T-helper 2 cell treated with Interferon-gamma antibody and Interleukin-4, amounts not matched to agents 100 ng/mL and 5 ng/mL, for 36 hours (primary cell): ENCODE measurements at regions not wholly inside any gene's neighbourhood (a gene's known extent, or its start where the extent isn't known, plus 50 kb on each side); places are given as distances from the start of the nearest gene placed in this dataset.

Source experiments
- intact Hi-C: fragments of 100-400 bp; cut with micrococcal nuclease; formaldehyde crosslinking; loops from one replicate; pipeline ENCODE4 v1.15.1; 2023

- intact Hi-C loops: no loop called here
Measured at GRCh38 chr17:77849239-77849638, 109.3 kb upstream of the TNRC6C start.

DNA sequence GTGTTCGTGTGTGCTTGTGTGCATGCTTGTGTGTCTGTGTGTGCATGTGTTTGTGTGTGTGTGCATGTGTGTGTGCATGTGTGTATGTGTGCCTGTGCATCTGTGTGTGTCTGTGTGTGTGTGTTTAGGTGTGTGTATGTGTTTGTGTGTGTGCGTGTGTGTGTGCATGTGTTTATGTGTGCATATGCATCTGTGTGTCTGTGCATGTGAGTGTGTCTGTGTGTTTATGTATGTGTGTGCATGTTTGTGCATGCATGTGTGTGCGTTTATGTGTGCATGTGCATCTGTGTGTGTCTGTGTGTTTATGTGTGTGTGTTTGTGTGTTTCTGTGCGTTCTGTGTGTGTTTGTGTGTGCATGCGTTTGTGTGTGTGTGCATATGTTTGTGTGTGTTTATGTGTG lies 106.6 kb upstream of the TNRC6C start:
- intact Hi-C loops: no loop called here

- intact Hi-C loops: no loop called here
Measured at GRCh38 chr17:77852731-77853130, 105.8 kb upstream of the TNRC6C start.

GRCh38 chr17:77853191-77853977 lies 105.1 kb upstream of the TNRC6C start:
- intact Hi-C loops: no loop called here

- intact Hi-C loops: no loop called here
Measured at GRCh38 chr17:77854083-77854758, 104.3 kb upstream of the TNRC6C start.

- intact Hi-C loops: no loop called here
Measured at GRCh38 chr17:77854759-77855745, 103.5 kb upstream of the TNRC6C start.

DNA sequence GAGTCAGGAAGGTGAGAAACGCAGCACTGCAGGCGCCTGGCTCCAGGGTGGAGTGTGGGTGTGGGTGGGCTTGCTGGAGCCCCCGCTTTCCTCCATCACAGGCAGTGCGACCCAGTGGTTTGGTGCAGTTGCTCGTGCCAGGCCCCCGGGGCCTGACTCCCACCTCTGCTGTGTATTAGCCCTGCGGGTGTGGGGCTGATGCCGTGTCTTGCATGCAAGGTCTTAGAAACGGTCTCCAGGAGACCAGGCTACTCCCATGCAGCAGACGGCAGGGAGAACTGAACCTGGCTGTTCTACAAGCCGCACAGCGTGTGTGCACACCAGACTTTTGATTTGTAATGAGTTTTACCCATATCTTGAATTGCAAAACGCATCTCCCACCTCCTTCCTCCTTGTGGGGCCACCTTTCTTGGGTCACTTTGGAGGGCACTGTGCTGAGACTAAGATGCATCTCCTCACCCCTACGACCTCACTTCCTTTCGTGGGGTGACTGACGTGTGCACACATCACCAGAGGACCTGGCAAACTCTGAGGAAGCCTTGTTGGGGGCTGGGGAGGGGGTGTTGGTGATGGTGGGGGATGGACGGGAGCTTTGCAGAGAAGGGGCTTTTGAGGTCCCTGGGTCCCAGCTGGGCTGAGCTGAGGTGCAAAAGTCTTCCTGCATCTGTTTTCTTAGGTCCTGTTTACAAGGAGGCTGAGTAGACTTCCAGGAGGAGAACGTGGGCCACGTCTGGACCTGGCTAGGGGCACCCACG lies 101.8 kb upstream of the TNRC6C start:
- intact Hi-C loops: no loop called here

- intact Hi-C loops: no loop called here
Measured at GRCh38 chr17:77857306-77857555, 101.3 kb upstream of the TNRC6C start.

DNA sequence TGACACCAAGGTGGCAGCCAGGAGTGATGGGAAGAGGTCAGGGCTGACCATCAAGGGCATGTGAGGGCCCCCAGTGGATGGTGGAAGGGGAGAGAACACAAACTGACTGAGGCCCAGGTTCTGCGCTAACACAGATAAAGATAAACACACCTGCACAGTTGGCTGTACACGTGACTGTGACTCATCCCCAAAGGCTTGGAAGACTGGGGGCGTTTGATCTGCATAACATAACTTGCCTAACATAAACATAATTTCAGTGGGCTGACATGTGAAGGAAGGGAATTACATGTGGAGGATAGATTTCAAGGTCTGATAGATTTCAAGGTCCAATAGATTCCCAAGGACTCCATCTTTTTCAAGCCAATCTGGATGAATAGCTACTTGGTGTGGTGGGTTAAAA lies 100.9 kb upstream of the TNRC6C start:
- intact Hi-C loops: no loop called here

- intact Hi-C loops: no loop called here
Measured at GRCh38 chr17:77858291-77859034, 100.0 kb upstream of the TNRC6C start.

DNA sequence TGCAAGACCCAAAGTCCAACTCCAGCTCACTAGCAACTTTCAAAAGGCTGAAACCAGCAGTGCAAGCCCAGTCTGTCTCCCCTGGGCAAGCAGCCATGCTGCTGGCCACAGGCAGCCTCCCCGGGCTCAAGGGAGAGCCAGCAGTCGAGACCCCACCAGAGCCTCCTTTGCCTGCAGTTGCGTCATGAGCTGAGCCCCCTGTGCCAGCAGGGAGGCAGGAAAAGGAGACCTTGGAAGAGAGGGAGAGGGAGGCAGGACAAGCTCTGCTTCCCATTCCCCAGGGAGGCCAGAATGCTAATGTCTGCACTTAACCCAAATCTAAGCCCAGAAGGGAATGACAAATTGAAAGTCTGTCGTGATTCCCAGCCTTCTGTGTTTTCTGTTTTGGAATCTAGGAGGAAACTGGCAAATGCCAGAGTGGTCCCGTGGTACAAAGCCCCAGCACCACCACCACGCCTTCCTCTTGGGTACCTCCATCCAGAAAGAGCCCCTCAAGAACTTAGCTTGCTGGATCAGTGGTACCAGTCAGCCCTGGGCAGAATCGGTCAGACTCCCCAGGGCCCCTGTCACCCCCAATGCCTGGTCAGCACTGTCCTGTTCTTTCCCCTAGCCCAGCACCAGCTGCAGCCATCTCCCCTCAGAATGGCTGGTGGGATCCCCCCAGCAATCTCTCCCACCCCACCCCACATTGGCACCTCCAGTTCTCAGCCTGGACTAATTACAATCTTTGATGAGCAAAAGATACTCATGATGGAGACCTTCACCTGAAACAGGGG lies 99.3 kb upstream of the TNRC6C start:
- intact Hi-C loops: no loop called here

GRCh38 chr17:77861133-77861695 lies 97.3 kb upstream of the TNRC6C start:
- intact Hi-C loops: no loop called here

- intact Hi-C loops: no loop called here
Measured at GRCh38 chr17:77861981-77862645, 96.4 kb upstream of the TNRC6C start.

GRCh38 chr17:77862890-77863813 lies 95.4 kb upstream of the TNRC6C start:
- intact Hi-C loops: no loop called here

GRCh38 chr17:77863814-77864161 lies 94.7 kb upstream of the TNRC6C start:
- intact Hi-C loops: no loop called here

DNA sequence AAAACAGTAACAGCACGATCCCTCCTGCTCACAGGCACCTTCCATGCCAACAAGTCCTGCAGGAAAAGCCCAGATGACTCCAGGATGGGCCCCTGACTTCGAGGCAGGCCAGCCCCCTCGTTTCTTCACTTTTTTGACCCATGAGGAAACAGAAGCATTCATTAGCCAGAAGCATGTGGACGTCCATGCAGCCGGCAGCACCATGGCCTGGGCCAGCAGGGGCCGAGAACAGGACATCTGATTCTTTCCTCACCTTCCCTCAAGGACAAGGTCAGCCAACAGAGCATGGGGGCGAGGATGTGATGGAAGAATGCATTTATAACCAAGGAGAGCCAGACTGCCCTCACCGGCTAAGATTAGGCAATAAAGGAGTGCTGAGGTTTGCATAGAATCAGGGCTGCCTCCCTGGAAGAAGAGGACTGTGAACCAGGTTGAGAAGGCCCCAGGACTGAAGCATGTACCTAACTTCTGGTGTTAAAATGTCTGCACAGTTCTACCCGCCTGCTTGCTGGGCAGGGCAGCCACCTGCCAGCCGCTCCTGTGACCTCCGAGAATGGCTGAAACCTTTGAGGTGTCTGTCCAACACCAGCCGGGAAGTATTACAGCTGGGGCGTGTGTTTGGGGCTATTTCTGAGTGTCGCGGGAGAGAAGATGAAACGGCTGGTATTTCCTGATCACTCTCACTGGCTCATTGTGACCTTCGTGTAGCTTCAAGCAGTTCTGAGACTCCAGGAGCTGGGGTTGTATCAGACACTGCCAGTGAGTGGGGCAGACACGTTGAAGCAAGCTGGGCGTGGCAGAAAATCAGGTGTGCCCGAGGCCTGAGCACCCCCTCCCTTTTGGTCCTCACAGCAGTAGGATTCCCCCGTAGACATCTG lies 94.0 kb upstream of the TNRC6C start:
- intact Hi-C loops: no loop called here

- intact Hi-C loops: no loop called here
Measured at GRCh38 chr17:77865112-77865611, 93.3 kb upstream of the TNRC6C start.
